ENCODE measurements at regions not wholly inside any gene's neighbourhood (a gene's known extent, or its start where the extent isn't known, plus 50 kb on each side); places are given as distances from the start of the nearest gene placed in this dataset.
"Not testable (repeated sequence)": the region's sequence is repeated elsewhere in the genome, so short reads cannot be mapped to it uniquely, and the experiment has no call there.

DNA sequence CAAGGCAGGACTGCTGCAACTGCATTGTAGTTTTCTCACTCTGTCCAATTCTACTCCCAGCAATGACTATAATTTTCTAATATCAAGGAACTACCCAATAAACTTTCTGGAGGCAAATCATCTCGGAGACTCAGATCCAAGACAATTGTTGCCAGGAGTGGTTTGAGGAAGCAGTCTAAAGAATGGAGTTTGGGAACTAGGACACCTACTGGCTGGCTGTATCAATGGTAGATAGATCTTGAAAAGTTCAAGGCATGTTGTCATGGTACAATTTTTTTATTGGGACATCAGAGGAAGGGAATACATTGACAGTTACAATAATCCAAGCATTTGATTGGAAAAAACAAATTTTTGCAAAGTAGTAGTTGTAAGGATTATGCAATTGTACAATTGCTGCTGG lies 648.3 kb upstream of the SLITRK6 start:
- H3K27me3 Mint-ChIP-seq (ENCODE audit: low read depth), result no peaks in the 10 kb centered on the region
- ATAC-seq (no peak), DNase-seq (no peak)
- H3K4me1 Mint-ChIP-seq (ENCODE audit: low read depth), result no peaks in the 10 kb centered on the region
- peaks cover 19% of the 10 kb centered on the region for H3K9me3 Mint-ChIP-seq
- H3K4me3 Mint-ChIP-seq, result no peak overlapping the region
- H3K36me3 Mint-ChIP-seq (ENCODE audit: insufficient read depth), result no peaks in the 10 kb centered on the region

DNA sequence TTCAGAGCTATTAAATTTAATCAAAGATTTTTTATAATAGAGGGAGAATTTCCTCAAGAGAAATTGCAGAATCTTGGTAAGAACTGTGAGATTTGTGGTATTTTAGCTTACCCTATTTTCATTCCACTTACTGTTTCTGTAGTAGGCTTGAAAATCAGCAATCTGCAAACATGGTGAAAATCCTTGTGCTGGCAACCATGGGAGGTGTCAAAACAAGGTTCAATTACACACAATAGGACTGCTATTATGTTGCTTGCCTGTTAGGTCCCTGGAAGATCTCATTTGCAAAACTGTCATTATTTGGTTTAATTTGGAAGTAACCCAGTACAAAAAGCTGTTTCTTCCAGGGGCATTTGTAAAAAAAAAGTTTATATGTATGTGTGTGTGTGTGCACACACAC lies 662.8 kb upstream of the SLITRK6 start:
- Mint-ChIP-seq H3K4me1 (ENCODE audit: low read depth) (no peaks in the 10 kb centered on the region), H3K9me3 (peaks cover 16% of the 10 kb centered on the region), H3K4me3 (no peak overlapping the region), H3K36me3 (ENCODE audit: insufficient read depth) (no peaks in the 10 kb centered on the region), H3K27me3 (ENCODE audit: low read depth) (no peaks in the 10 kb centered on the region)
- ATAC-seq (no peak), DNase-seq (no peak)

DNA sequence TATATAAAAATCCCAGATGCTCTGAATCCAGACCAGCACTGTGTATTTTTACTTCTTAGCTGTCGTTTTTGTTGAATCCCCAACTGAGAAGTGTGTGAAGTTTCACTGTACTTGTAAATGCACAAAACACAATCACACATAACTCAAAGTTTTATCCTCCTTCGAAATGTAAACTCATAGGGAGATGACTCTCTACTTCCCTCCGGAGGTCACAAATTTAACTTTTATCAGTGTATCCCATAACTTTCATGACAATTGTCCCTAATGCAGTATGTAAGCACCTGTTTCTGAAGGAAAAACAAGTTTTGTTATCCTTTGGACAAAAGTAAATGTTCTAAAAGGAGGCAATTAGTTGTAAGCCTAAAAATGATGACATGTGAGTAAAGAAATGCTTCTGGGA lies 665.0 kb upstream of the SLITRK6 start:
- Mint-ChIP-seq H3K9me3 (peaks cover 8% of the 10 kb centered on the region), H3K4me1 (ENCODE audit: low read depth) (no peaks in the 10 kb centered on the region), H3K36me3 (ENCODE audit: insufficient read depth) (no peaks in the 10 kb centered on the region), H3K4me3 (no peak overlapping the region), H3K27me3 (ENCODE audit: low read depth) (no peaks in the 10 kb centered on the region)
- no peak for DNase-seq
- ATAC-seq, result no peak

DNA sequence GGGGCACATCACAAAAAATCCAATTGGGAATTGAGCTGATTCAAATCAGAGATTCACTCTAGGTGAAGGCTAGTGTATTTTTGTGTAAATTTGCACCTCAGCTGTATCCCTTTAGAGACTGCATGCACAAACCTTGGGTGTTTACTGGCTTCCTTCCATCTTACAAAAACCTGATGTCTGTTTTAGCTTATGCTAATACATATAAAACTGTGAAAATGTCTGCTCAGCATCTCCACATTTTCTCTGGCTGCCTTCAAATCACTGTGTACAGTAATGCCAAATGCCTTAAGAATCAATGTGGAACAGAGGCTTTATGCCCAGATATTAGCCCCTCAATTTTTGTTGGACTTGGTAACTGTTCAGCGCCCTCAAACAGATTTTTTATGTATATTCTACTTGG lies 675.8 kb upstream of the SLITRK6 start:
- H3K4me3 Mint-ChIP-seq, result no peak overlapping the region
- H3K36me3 Mint-ChIP-seq (ENCODE audit: insufficient read depth), result no peaks in the 10 kb centered on the region
- no peaks in the 10 kb centered on the region for H3K4me1 Mint-ChIP-seq (ENCODE audit: low read depth)
- H3K27me3 Mint-ChIP-seq (ENCODE audit: low read depth), result no peaks in the 10 kb centered on the region
- ATAC-seq (no peak), DNase-seq (no peak)
- H3K9me3 Mint-ChIP-seq, result peaks cover 4% of the 10 kb centered on the region

DNA sequence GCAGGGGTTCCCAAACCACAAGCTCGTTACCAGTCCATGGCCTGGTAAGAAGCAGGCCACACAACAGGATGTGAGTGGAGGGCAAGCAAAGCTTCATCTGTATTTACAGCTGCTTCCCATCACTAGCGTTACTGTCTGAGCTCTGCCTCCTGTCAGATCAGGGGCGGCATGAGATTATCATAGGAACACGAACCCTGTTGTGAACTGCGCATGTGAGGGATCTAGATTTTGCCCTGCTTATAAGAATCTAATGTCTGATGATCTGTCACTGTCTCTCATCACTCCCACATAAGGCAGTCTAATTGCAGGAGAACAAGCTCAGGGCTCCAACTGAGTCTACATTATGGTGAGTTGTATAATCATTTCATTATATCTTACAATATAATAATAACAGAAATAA lies 677.4 kb upstream of the SLITRK6 start:
- H3K27me3 Mint-ChIP-seq (ENCODE audit: low read depth), result no peaks in the 10 kb centered on the region
- ATAC-seq (no peak), DNase-seq (no peak)
- no peaks in the 10 kb centered on the region for H3K4me1 Mint-ChIP-seq (ENCODE audit: low read depth)
- no peaks in the 10 kb centered on the region for H3K36me3 Mint-ChIP-seq (ENCODE audit: insufficient read depth)
- H3K4me3 Mint-ChIP-seq, result no peak overlapping the region
- H3K9me3 Mint-ChIP-seq, result peaks cover 6% of the 10 kb centered on the region

DNA sequence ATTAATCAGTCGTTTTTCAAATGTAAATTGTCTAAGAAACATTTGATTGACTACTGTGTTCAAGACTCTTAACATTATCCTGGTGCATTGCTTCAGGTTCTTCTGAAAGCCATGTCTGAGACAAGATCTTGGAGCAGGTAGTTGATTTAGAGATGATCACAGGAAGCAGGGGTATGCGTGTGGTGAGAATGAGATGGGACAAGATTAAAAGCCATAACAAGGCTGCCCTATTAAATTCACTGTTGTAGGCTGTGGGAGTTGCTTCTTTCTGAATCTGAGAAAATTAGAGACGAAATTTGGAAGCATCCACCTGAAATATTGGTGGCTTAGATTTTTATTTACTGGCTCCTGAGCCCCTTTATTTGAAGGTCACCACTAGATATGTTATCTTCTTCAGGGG lies 687.4 kb upstream of the SLITRK6 start:
- ATAC-seq, result no peak
- no peak overlapping the region for H3K4me3 Mint-ChIP-seq
- no peaks in the 10 kb centered on the region for H3K36me3 Mint-ChIP-seq (ENCODE audit: insufficient read depth)
- no peaks in the 10 kb centered on the region for H3K4me1 Mint-ChIP-seq (ENCODE audit: low read depth)
- DNase-seq, result no peak
- H3K27me3 Mint-ChIP-seq (ENCODE audit: low read depth), result no peaks in the 10 kb centered on the region
- peaks cover 20% of the 10 kb centered on the region for H3K9me3 Mint-ChIP-seq

DNA sequence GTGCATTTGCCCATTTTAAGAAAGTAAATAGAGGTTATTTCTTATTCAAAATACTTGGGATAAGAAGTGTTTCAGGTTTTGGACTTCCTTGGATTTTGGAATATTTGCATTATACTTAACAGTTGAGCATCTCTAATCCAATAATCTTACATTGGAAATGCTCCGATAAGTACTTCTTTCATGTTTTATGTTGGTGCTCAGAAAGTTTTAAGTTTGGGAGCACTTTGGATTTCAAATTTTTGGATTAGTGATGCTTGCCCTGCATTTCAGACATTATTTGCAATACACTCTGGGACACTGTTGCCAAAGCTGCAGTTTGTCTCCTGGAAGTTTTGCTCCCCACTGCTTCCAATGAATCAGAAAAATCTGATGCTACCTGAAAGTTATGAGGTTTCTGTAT lies 691.9 kb upstream of the SLITRK6 start:
- DNase-seq, result no peak
- Mint-ChIP-seq H3K4me1 (ENCODE audit: low read depth) (no peaks in the 10 kb centered on the region), H3K27me3 (ENCODE audit: low read depth) (no peaks in the 10 kb centered on the region), H3K4me3 (no peak overlapping the region), H3K36me3 (ENCODE audit: insufficient read depth) (no peaks in the 10 kb centered on the region), H3K9me3 (peaks cover 13% of the 10 kb centered on the region)
- ATAC-seq, result no peak

DNA sequence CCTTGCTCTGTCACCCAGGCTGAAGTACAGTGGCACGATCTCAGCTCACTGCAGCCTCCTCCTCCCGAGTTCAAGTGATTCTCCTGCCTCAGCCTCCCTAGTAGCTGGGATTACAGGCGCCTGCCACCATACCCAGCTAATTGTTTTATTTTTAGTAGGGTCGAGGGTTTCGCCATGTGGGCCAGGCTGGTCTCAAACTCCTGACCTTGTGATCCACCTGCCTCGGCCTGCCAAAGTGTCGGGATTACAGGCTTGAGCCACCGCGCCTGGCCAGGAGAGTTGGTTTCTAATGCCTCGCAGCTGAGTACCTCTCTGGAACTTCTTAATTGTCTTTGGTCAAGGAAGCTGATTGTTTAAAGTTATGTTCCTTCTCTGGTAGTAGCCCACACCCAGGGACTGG lies 702.7 kb upstream of the SLITRK6 start:
- H3K36me3 Mint-ChIP-seq (ENCODE audit: insufficient read depth); H3K4me3 Mint-ChIP-seq; H3K4me1 Mint-ChIP-seq (ENCODE audit: low read depth); DNase-seq; H3K9me3 Mint-ChIP-seq; H3K27me3 Mint-ChIP-seq (ENCODE audit: low read depth); ATAC-seq: not testable (repeated sequence)

DNA sequence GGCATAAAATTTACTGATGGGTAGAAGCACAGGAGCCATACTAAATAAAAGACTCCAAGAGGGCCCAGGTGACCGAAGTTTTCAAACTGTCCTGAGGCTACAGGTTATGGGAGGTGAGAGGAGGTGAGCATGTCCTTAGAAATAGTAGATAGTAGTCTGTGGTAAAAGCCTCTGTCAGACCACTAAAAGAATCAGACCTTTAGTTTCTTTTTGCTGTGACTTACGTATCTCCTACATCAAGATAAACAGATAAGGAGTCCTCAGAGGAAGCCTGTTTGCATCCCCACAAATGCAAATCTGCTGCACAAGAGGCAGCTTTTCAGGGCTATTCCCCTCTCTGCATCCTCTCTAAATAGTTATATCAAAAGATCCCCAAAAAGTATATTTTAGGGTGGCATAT lies 711.6 kb upstream of the SLITRK6 start:
- H3K4me1 Mint-ChIP-seq (ENCODE audit: low read depth), result no peaks in the 10 kb centered on the region
- H3K36me3 Mint-ChIP-seq (ENCODE audit: insufficient read depth), result no peaks in the 10 kb centered on the region
- no peak for ATAC-seq
- no peak overlapping the region for H3K4me3 Mint-ChIP-seq
- no peaks in the 10 kb centered on the region for H3K27me3 Mint-ChIP-seq (ENCODE audit: low read depth)
- no peak for DNase-seq
- H3K9me3 Mint-ChIP-seq, result peaks cover 13% of the 10 kb centered on the region

DNA sequence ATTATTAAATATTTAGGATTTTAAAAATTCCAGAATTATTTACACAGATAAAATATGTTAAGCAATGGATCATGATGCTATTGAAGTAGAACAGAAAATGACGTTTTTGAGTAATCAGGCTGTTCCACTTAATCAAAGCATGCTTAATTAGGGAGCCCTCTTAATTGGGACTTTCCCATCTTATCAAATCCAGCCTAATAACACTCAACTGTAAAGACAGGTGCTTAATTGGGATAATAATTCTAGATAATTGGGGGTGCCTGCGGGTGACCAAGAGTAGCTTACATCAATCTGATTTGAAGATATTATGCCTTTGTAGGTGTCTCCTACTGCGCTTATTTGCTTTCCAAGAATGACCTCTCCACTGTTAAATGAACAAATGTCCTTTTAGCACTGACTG lies 742.2 kb upstream of the SLITRK6 start:
- Mint-ChIP-seq H3K36me3 (ENCODE audit: insufficient read depth) (no peaks in the 10 kb centered on the region), H3K27me3 (ENCODE audit: low read depth) (no peaks in the 10 kb centered on the region), H3K4me3 (no peak overlapping the region), H3K9me3 (peaks cover 6% of the 10 kb centered on the region), H3K4me1 (ENCODE audit: low read depth) (no peaks in the 10 kb centered on the region)
- ATAC-seq (no peak), DNase-seq (no peak)

DNA sequence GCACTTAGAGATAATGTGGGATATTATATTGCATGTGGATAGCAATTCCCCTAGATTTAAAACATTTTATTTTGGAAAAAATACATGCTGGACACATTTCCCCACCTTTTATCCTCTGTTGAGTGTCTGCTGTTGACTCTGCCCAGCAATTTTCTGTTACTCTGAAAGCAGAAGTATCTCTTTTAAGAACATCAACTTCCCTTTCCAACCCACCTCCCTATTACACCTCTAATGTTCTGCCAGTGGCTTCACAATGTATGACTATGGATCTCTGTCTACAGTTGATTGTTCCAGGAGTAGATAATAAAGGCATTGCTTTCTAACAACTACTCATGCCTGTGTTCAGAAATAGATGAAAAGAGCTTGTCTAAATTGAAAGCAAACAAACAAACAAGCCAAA lies 754.8 kb upstream of the SLITRK6 start:
- ATAC-seq, result no peak
- DNase-seq, result no peak
- H3K4me3 Mint-ChIP-seq, result no peak overlapping the region
- H3K4me1 Mint-ChIP-seq (ENCODE audit: low read depth), result no peaks in the 10 kb centered on the region
- no peaks in the 10 kb centered on the region for H3K27me3 Mint-ChIP-seq (ENCODE audit: low read depth)
- peaks cover 4% of the 10 kb centered on the region for H3K9me3 Mint-ChIP-seq
- no peaks in the 10 kb centered on the region for H3K36me3 Mint-ChIP-seq (ENCODE audit: insufficient read depth)

DNA sequence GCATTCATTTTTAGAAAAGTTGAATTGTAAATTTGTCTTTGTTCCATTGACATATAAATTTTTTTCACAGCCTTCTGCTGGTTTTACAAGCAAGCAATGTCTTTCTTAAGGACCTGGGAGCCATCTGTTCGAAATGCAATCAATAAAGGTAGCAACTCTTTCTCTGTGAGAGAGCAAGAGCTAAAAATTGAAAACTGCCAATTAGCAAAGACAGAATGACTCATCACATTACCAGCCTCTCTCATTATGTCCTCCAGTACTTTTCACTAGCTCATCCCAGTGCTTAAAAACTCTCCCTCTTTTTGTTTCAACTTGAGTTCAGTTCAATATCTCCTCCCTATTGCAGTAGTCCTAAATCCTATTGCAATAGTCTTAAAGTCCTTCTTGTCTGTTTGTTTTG lies 760.7 kb upstream of the SLITRK6 start:
- H3K9me3 Mint-ChIP-seq, result peaks cover 17% of the 10 kb centered on the region
- H3K27me3 Mint-ChIP-seq (ENCODE audit: low read depth), result no peaks in the 10 kb centered on the region
- H3K4me1 Mint-ChIP-seq (ENCODE audit: low read depth), result no peaks in the 10 kb centered on the region
- no peaks in the 10 kb centered on the region for H3K36me3 Mint-ChIP-seq (ENCODE audit: insufficient read depth)
- H3K4me3 Mint-ChIP-seq, result no peak overlapping the region
- no peak for ATAC-seq
- DNase-seq, result no peak

DNA sequence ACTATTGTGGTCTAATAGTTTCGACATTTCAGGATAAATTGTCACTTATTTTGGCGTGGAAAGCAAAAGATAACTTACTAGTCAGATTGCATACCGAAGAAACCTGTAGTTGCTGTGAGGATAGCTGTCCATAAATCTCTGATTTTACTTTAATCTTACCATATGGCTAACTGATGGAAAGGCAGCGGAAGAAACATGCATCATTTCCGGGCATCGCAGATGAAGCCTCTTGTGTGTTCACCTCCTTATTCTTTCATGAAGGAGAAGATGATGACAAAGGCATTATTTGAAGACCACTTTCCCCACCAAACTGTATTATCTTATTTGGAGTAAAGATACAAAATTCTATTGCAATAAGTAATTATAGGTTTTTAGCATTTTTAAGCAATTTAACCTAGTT lies 763.6 kb upstream of the SLITRK6 start:
- DNase-seq (no peak), ATAC-seq (no peak)
- Mint-ChIP-seq H3K36me3 (ENCODE audit: insufficient read depth) (no peaks in the 10 kb centered on the region), H3K4me3 (no peak overlapping the region), H3K4me1 (ENCODE audit: low read depth) (no peaks in the 10 kb centered on the region), H3K27me3 (ENCODE audit: low read depth) (no peaks in the 10 kb centered on the region), H3K9me3 (peaks cover 13% of the 10 kb centered on the region)

DNA sequence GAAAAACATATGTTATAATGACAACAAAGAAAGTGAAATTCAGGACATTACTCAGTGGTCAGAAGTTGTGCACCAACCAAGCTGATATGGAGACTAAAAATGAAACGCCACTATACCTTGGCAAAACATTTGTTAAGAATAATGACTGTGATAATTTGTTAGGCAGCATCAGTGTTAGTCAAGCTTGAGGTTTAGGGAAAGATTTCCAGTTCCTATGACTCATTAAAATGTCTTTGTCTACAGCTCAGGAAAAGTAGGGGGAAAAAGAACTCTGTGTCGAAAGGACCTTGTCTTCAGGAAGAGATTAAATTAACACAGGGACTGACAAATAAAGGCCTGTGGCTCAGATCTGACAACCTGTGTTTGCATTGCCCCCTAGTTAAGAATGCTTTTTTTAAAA lies 764.1 kb upstream of the SLITRK6 start:
- ATAC-seq (no peak), DNase-seq (no peak)
- Mint-ChIP-seq H3K4me1 (ENCODE audit: low read depth) (no peaks in the 10 kb centered on the region), H3K36me3 (ENCODE audit: insufficient read depth) (no peaks in the 10 kb centered on the region), H3K27me3 (ENCODE audit: low read depth) (no peaks in the 10 kb centered on the region), H3K9me3 (peaks cover 13% of the 10 kb centered on the region), H3K4me3 (no peak overlapping the region)

DNA sequence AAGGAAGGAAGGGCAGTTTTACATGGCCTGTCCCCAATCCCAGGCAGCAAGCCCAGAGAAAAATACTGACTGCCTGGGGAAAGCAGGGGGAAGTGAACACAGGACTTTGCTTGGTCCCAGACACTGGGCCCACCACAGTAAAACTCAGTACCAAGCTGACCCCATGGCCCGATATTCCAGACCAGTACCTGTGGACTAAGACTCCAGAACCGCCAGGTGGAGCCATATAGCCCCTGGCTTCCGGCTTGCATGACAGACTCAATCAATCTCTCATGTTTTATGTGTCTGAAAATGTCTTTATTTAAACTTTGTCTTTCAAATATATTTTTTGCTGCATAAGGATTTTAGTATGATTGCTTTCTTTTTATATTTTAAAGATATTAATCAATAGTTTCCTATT lies 767.9 kb upstream of the SLITRK6 start:
- Mint-ChIP-seq H3K27me3 (ENCODE audit: low read depth) (no peaks in the 10 kb centered on the region), H3K36me3 (ENCODE audit: insufficient read depth) (no peaks in the 10 kb centered on the region), H3K4me1 (ENCODE audit: low read depth) (no peaks in the 10 kb centered on the region), H3K4me3 (no peak overlapping the region), H3K9me3 (peaks cover 16% of the 10 kb centered on the region)
- ATAC-seq, result no peak
- no peak for DNase-seq

DNA sequence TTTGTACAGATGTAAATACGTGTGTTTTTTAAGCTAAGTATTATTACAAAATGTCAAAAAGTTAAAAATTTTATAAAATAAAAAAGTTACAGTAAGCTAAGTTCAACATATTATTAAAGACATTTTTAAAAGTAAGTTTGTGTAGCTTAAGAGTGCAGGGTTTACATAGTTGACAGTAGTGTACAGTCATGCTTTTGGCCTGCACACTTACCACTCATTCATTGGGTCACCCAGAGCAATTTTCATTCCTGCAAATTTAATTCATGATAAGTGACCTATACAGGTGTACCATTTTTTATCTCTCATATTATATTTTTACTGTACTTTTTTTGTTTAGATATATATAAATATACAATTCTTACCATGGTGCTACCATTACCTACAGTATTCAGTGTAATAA lies 769.9 kb upstream of the SLITRK6 start:
- Mint-ChIP-seq H3K36me3 (ENCODE audit: insufficient read depth) (no peaks in the 10 kb centered on the region), H3K4me3 (no peak overlapping the region), H3K9me3 (peaks cover 10% of the 10 kb centered on the region), H3K4me1 (ENCODE audit: low read depth) (no peaks in the 10 kb centered on the region), H3K27me3 (ENCODE audit: low read depth) (no peaks in the 10 kb centered on the region)
- no peak for DNase-seq
- no peak for ATAC-seq

All from activated T-cell treated with anti-CD3 and anti-CD28 coated beads, Interleukin-2, amount 50 U/mL, for 4 hours (primary cell).